Epithelial cell of esophagus (primary cell): ENCODE measurements at regions not wholly inside any gene's neighbourhood (a gene's known extent, or its start where the extent isn't known, plus 50 kb on each side); places are given as distances from the start of the nearest gene placed in this dataset.

ENCODE experiments used
- DNase-seq: peaks from one replicate; pipeline ENCODE4 v3.0.0; 2010; ENCODE audit warnings: low read depth
- H3K4me3 ChIP-seq: 2 replicates; pipeline ENCODE4 v1.5.1; 2011; ENCODE audit warnings: mild to moderate bottlenecking, low read length, control low read depth
- CTCF ChIP-seq: IDR thresholded peaks from 2 replicates; pipeline ENCODE4 v1.5.1; 2011; ENCODE audit warnings: low read depth, mild to moderate bottlenecking, low read length, control low read depth, inconsistent platforms; ENCODE audit not compliant: insufficient read depth; ENCODE audit errors: missing control alignments

GRCh38 chr1:87785386-87785785 lies 456.7 kb downstream of the LMO4 start:
- H3K4me3 ChIP-seq, result no peak overlapping the region
- DNase-seq, result no peak
- TF ChIP-seq CTCF, result no peak

GRCh38 chr1:87786229-87786628 lies 457.5 kb downstream of the LMO4 start:
- no peak for TF ChIP-seq CTCF
- DNase-seq, result no peak
- H3K4me3 ChIP-seq, result no peak overlapping the region

GRCh38 chr1:87786861-87787545 lies 458.3 kb downstream of the LMO4 start:
- no peak overlapping the region for H3K4me3 ChIP-seq
- DNase-seq, result no peak
- TF ChIP-seq CTCF, result no peak

- H3K4me3 ChIP-seq, result no peak overlapping the region
- peak; percentile 48 for DNase-seq
- peak; percentile 22 for TF ChIP-seq CTCF
These were observed 458.9 kb downstream of the LMO4 start for GRCh38 chr1:87787551-87787950.

- DNase-seq, result no peak
- H3K4me3 ChIP-seq, result no peak overlapping the region
- TF ChIP-seq CTCF, result no peak
These were observed 462.1 kb downstream of the LMO4 start for GRCh38 chr1:87790756-87791155.

GRCh38 chr1:87791931-87792740 lies 463.5 kb downstream of the LMO4 start:
- H3K4me3 ChIP-seq, result no peak overlapping the region
- TF ChIP-seq CTCF, result no peak
- no peak for DNase-seq
